ENCODE measurements at regions not wholly inside any gene's neighbourhood (a gene's known extent, or its start where the extent isn't known, plus 50 kb on each side); places are given as distances from the start of the nearest gene placed in this dataset.

DNA sequence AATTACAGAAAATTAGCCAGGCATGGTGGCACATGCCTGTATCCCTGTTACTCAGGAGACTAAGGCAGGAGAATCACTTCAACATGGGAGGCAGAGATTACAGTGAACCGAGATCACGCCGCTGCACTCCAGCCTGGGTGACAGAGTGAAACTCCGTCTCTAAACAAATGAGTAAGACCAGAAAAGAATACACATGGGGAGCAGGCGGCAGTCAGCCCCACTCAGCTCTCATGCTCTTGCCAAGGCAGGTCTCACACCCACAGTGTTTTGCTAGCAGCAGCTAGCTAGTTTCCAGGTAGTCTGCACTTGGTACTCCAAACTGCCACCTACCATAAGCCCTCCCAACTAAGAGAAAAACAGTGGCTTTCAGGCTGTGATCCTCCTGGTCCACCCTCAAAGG, 722.3 kb upstream of the CTNND2 start:
- H3K4me3 Mint-ChIP-seq, result peak overlapping the region; percentile 71 to 80; a peak in 4 of 5 replicates
- Histone ChIP-seq H3K27ac (ENCODE audit: insufficient read length, low read depth, low read length) (peak overlapping the region; percentile 28), H3K23me2 (ENCODE audit: insufficient read length, low read depth, low read length, poor library complexity, severe bottlenecking) (no peaks in the 10 kb centered on the region), H3K79me1 (ENCODE audit: insufficient read depth, low read depth, low read length, poor library complexity, severe bottlenecking) (no peaks in the 10 kb centered on the region), H3T11ph (ENCODE audit: low read length) (no peak overlapping the region), H2AK5ac (ENCODE audit: insufficient read length, low read length) (no peak overlapping the region), H3K56ac (ENCODE audit: insufficient read length, low read depth, low read length) (no peak overlapping the region), H2AFZ (ENCODE audit: low read length) (no peak overlapping the region), H3K79me2 (ENCODE audit: insufficient read depth, low read length) (peaks cover 35% of the 10 kb centered on the region; the same call in 1 of the 2 replicates), H4K8ac (replicated peaks; ENCODE audit: insufficient read length, low read depth, low read length) (no peak overlapping the region), H3K4ac (ENCODE audit: low read depth, low read length) (no peak overlapping the region), H3K9ac (ENCODE audit: extremely low read depth, insufficient read length, low read length) (peak overlapping the region; percentile 80), H3K9me3 (ENCODE audit: control insufficient read depth, low read depth, low read length) (no peaks in the 10 kb centered on the region), H3K4me1 (ENCODE audit: insufficient read depth, low read length) (peaks cover 17% of the 10 kb centered on the region), H4K5ac (ENCODE audit: insufficient read length, low read depth, low read length) (peak overlapping the region; percentile 22), H3K14ac (ENCODE audit: insufficient read depth, low read length) (peak overlapping the region; percentile 31), H3K27me3 (ENCODE audit: insufficient read depth, low read length) (no peaks in the 10 kb centered on the region), H2BK20ac (ENCODE audit: low read depth, low read length, poor library complexity, severe bottlenecking) (no peak overlapping the region), H2BK120ac (ENCODE audit: low read depth, low read length, poor library complexity, severe bottlenecking) (no peak overlapping the region), H2BK5ac (ENCODE audit: insufficient read length, low read length) (no peak overlapping the region), H3K23ac (ENCODE audit: insufficient read length, low read depth, low read length) (no peak overlapping the region), H4K20me1 (ENCODE audit: control insufficient read depth, insufficient read depth, insufficient read length) (no peaks in the 10 kb centered on the region), H2BK12ac (ENCODE audit: insufficient read length, low read depth, low read length) (no peak overlapping the region), H4K91ac (ENCODE audit: insufficient read length, low read depth, low read length) (no peak overlapping the region), H3K4me2 (ENCODE audit: insufficient read depth, insufficient read length, low read length) (peak overlapping the region; percentile 70), H3K18ac (ENCODE audit: insufficient read length, low read depth, low read length) (no peak overlapping the region), H2BK15ac (ENCODE audit: low read depth, low read length) (no peak overlapping the region)
- H3K27me3 Mint-ChIP-seq (ENCODE audit: low read depth), result no peaks in the 10 kb centered on the region
- no CpG with 5 or more reads among the region's 5 CpGs for WGBS (ENCODE audit: extremely low coverage, insufficient read length, low lambda C conversion rate)
- peaks cover 22 to 37% (median 22%) of the 10 kb centered on the region in 3 experiments for H3K36me3 Mint-ChIP-seq (ENCODE audit: insufficient read depth in 1 of 3, low read depth in 3 of 3)
- TF ChIP-seq, protein P1, sequence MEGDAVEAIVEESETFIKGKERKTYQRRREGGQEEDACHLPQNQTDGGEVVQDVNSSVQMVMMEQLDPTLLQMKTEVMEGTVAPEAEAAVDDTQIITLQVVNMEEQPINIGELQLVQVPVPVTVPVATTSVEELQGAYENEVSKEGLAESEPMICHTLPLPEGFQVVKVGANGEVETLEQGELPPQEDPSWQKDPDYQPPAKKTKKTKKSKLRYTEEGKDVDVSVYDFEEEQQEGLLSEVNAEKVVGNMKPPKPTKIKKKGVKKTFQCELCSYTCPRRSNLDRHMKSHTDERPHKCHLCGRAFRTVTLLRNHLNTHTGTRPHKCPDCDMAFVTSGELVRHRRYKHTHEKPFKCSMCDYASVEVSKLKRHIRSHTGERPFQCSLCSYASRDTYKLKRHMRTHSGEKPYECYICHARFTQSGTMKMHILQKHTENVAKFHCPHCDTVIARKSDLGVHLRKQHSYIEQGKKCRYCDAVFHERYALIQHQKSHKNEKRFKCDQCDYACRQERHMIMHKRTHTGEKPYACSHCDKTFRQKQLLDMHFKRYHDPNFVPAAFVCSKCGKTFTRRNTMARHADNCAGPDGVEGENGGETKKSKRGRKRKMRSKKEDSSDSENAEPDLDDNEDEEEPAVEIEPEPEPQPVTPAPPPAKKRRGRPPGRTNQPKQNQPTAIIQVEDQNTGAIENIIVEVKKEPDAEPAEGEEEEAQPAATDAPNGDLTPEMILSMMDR (conservative IDR thresholded peaks at IDR 0.05), result no peak
- H3K4me1 Mint-ChIP-seq, result peaks cover 63 to 74% of the 10 kb centered on the region in 2 experiments
- H3K9me3 Mint-ChIP-seq, result peaks cover 3 to 6% of the 10 kb centered on the region in 2 experiments
- H3K27ac Mint-ChIP-seq, result peak overlapping the region; percentile 67 to 96 (median 86); a peak in 4 of 7 replicates
- DNase-seq, result no peak
